Epithelial cell of prostate (primary cell): ENCODE measurements at regions not wholly inside any gene's neighbourhood (a gene's known extent, or its start where the extent isn't known, plus 50 kb on each side); places are given as distances from the start of the nearest gene placed in this dataset.

Source experiments
- DNase-seq: peaks from one replicate; pipeline ENCODE4 v3.0.0-alpha.2; 2011; ENCODE audit warnings: low read depth, low spot score
- H3K27ac ChIP-seq: fragments of 450-650 bp; 2 replicates; pipeline ENCODE4 v1.5.1; 2017; ENCODE audit warnings: mild to moderate bottlenecking

GRCh38 chr17:34827008-34827407 lies 134.3 kb downstream of the CCT6B start:
- no peak overlapping the region for H3K27ac ChIP-seq
- no peak for DNase-seq

GRCh38 chr17:34826332-34826731 lies 134.9 kb downstream of the CCT6B start:
- no peak for DNase-seq
- H3K27ac ChIP-seq: no peak overlapping the region

- DNase-seq: no peak
- no peak overlapping the region for H3K27ac ChIP-seq
These were observed 135.4 kb downstream of the CCT6B start for GRCh38 chr17:34825884-34826283.

GRCh38 chr17:34825102-34825501 lies 136.2 kb downstream of the CCT6B start:
- H3K27ac ChIP-seq: no peak overlapping the region
- DNase-seq: no peak

- no peak for DNase-seq
- no peak overlapping the region for H3K27ac ChIP-seq
These were observed 138.2 kb downstream of the CCT6B start for GRCh38 chr17:34823023-34823422.

GRCh38 chr17:34822007-34822739 lies 139.1 kb downstream of the CCT6B start:
- DNase-seq: no peak
- no peak overlapping the region for H3K27ac ChIP-seq

- no peak for DNase-seq
- H3K27ac ChIP-seq: no peak overlapping the region
These were observed 140.3 kb downstream of the CCT6B start for GRCh38 chr17:34820922-34821321.

GRCh38 chr17:34820248-34820801 lies 140.9 kb downstream of the CCT6B start:
- DNase-seq: no peak
- H3K27ac ChIP-seq: no peak overlapping the region

GRCh38 chr17:34817252-34818035 lies 143.8 kb downstream of the CCT6B start:
- DNase-seq: no peak
- H3K27ac ChIP-seq: no peak overlapping the region

- H3K27ac ChIP-seq: no peak overlapping the region
- no peak for DNase-seq
These were observed 144.4 kb downstream of the CCT6B start for GRCh38 chr17:34816848-34817247.

GRCh38 chr17:34813290-34813689 lies 148.0 kb downstream of the CCT6B start:
- no peak for DNase-seq
- no peak overlapping the region for H3K27ac ChIP-seq

GRCh38 chr17:34811561-34811960 lies 149.7 kb downstream of the CCT6B start:
- no peak for DNase-seq

GRCh38 chr17:34800661-34801060 lies 160.6 kb downstream of the CCT6B start:
- no peak overlapping the region for H3K27ac ChIP-seq
- no peak for DNase-seq

More at GRCh38 chr17:34811561-34811960, 149.7 kb downstream of the CCT6B start:
- no peak overlapping the region for H3K27ac ChIP-seq

GRCh38 chr17:34799751-34800150 lies 161.5 kb downstream of the CCT6B start:
- no peak overlapping the region for H3K27ac ChIP-seq
- no peak for DNase-seq

GRCh38 chr17:34798581-34798980 lies 162.7 kb downstream of the CCT6B start:
- no peak for DNase-seq

GRCh38 chr17:34797720-34798119 lies 163.5 kb downstream of the CCT6B start:
- no peak for DNase-seq
- no peak overlapping the region for H3K27ac ChIP-seq

More at GRCh38 chr17:34798581-34798980, 162.7 kb downstream of the CCT6B start:
- no peak overlapping the region for H3K27ac ChIP-seq

GRCh38 chr17:34793231-34793908 lies 167.9 kb downstream of the CCT6B start:
- H3K27ac ChIP-seq: no peak overlapping the region
- no peak for DNase-seq

- DNase-seq: no peak
- no peak overlapping the region for H3K27ac ChIP-seq
These were observed 172.6 kb downstream of the CCT6B start for GRCh38 chr17:34788696-34789095.

- H3K27ac ChIP-seq: no peak overlapping the region
These were observed 176.7 kb downstream of the CCT6B start for GRCh38 chr17:34784526-34784925.

GRCh38 chr17:34782271-34782670 lies 179.0 kb downstream of the CCT6B start:
- H3K27ac ChIP-seq: no peak overlapping the region
- no peak for DNase-seq

More at GRCh38 chr17:34784526-34784925, 176.7 kb downstream of the CCT6B start:
- no peak for DNase-seq
